Thyroid gland (tissue), 4 donors: ENCODE measurements at regions not wholly inside any gene's neighbourhood (a gene's known extent, or its start where the extent isn't known, plus 50 kb on each side); places are given as distances from the start of the nearest gene placed in this dataset.

Experiments
- DNase-seq, 2 donors: peaks; one replicate each; pipeline ENCODE4 v3.0.0-alpha.2; 2019
- H3K27ac ChIP-seq, 3 donors: fragments of 200-600 bp; sonication (generic); 1 replicate in 2 of 3; 2 replicates in 1 of 3; pipeline ENCODE4 v1.5.1; 2016 to 2019; ENCODE audit warnings: mild to moderate bottlenecking in 1 of 3, moderate library complexity in 1 of 3
- H3K27me3 ChIP-seq: fragments of 200-600 bp; sonication (generic); one replicate; pipeline ENCODE4 v1.5.1; 2019
- H3K36me3 ChIP-seq, 2 donors: fragments of 200-600 bp; sonication (generic); one replicate each; pipeline ENCODE4 v1.5.1; 2016 to 2019
- H3K4me1 ChIP-seq, 2 donors: fragments of 200-600 bp; sonication (generic); one replicate each; pipeline ENCODE4 v1.5.1; 2017 to 2019
- H3K4me3 ChIP-seq, 3 donors: fragments of 200-600 bp; sonication (generic); replicated peaks in 1 of 3; 1 replicate in 2 of 3; 2 replicates in 1 of 3; pipeline ENCODE4 v1.5.1; 2016; ENCODE audit warnings: mild to moderate bottlenecking in 1 of 3
- H3K9me3 ChIP-seq: fragments of 200-600 bp; sonication (generic); one replicate; pipeline ENCODE4 v1.5.1; 2017
- POLR2A ChIP-seq, 2 donors: fragments of 450-650 bp; IDR thresholded peaks; one replicate each; pipeline ENCODE4 v1.6.1; 2017; ENCODE audit warnings: antibody characterized with exemption in 2 of 2, mild to moderate bottlenecking in 2 of 2, moderate library complexity in 1 of 2
- WGBS, 2 donors: methylation state at CpG; one replicate each; pipeline ENCODE4 v1.1.5; 2017; 5-methylcytosine and 5-hydroxymethylcytosine counted together
- intact Hi-C: fragments of 100-400 bp; cut with DNase I; formaldehyde crosslinking; loops from one replicate; pipeline ENCODE4 v1.15.1; 2023
- TF ChIP-seq, protein P1 (sequence below), 6 experiments: fragments of 200-600 bp in 3 of 6; fragments of 450-650 bp in 3 of 6; sonication (generic) in 3 of 6; IDR thresholded peaks; one replicate each; pipeline ENCODE4 v1.5.1; 2016 to 2019; ENCODE audit warnings: antibody characterized with exemption in 6 of 6, mild to moderate bottlenecking in 2 of 6, inconsistent platforms in 1 of 6, moderate library complexity in 1 of 6

DNA sequence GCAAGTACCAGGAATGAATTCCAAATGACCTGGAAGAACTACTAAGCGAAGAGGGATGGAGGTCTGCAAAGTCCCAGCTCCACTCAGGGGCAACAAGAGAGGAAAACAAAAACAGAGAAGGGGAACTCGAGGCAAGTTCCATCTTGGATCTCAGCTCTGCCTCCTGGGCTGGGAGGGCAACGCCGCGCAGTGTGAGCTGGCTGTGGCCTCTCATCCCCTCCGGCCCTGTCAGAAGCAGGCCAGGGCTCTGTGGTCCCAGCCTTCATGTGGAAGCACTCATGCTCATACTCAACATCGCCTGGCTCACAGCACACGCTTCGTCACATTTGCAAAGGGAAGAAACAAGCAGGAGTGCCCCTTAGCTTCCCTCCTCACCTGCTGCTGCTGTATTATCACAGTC is 627.9 kb upstream of the MGMT start:
- TF ChIP-seq, protein P1, sequence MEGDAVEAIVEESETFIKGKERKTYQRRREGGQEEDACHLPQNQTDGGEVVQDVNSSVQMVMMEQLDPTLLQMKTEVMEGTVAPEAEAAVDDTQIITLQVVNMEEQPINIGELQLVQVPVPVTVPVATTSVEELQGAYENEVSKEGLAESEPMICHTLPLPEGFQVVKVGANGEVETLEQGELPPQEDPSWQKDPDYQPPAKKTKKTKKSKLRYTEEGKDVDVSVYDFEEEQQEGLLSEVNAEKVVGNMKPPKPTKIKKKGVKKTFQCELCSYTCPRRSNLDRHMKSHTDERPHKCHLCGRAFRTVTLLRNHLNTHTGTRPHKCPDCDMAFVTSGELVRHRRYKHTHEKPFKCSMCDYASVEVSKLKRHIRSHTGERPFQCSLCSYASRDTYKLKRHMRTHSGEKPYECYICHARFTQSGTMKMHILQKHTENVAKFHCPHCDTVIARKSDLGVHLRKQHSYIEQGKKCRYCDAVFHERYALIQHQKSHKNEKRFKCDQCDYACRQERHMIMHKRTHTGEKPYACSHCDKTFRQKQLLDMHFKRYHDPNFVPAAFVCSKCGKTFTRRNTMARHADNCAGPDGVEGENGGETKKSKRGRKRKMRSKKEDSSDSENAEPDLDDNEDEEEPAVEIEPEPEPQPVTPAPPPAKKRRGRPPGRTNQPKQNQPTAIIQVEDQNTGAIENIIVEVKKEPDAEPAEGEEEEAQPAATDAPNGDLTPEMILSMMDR (IDR thresholded peaks at IDR 0.05): no peak
- no peak for TF ChIP-seq POLR2A (IDR thresholded peaks at IDR 0.05)
- Histone ChIP-seq H3K9me3 (no peaks in the 10 kb centered on the region), H3K27ac (no peak overlapping the region), H3K27me3 (no peaks in the 10 kb centered on the region), H3K4me3 (no peak overlapping the region), H3K36me3 (no peaks in the 10 kb centered on the region), H3K4me1 (no peaks in the 10 kb centered on the region)
- DNase-seq: no peak
- 88 to 99% methylated on average over 9 of the region's 9 CpGs for WGBS, 2 donors
- intact Hi-C loops: no loop called here

DNA sequence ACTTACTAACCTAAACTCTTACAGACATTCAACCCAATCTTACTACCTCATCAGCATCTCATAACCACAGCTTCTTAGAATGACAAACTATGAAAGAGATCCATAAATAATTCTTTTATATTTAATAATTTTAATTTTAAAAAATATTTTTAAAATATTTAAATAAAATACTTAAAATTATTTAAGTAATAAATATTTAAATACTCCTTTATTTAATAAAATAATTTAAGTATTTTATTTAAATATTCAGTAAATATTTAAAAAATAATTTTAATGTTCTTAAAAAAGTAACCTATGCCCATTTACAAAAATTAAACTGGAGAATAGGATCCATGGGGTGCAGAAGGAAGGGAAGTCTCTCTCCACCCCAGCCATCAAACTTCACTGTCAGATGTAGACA is 627.3 kb upstream of the MGMT start:
- no peaks in the 10 kb centered on the region for H3K4me1 ChIP-seq
- H3K9me3 ChIP-seq: no peaks in the 10 kb centered on the region
- TF ChIP-seq, protein P1 (IDR thresholded peaks at IDR 0.05): no peak
- TF ChIP-seq POLR2A (IDR thresholded peaks at IDR 0.05): no peak
- intact Hi-C loops: no loop called here
- no peaks in the 10 kb centered on the region for H3K36me3 ChIP-seq
- H3K27me3 ChIP-seq: no peaks in the 10 kb centered on the region
- no peak overlapping the region for H3K4me3 ChIP-seq
- no peak for DNase-seq
- no peak overlapping the region for H3K27ac ChIP-seq

DNA sequence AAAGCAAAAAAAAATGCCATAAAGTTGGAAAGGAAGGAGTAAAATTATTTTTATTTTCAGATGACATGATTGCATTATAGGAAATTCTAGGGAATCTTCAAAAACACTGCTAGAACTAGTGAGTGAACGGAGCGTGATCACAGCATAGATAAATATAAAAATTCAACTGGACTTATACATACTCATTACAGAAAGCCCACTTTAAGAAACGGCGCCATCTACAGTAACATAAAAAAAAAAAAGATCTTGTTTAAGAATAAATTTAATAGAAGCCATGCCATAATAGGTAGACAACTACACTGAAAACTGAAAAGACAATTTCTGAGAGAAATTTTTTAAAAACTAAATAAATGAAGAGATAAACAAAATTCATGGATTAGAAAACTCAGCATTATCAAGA is 623.1 kb upstream of the MGMT start:
- H3K36me3 ChIP-seq: no peaks in the 10 kb centered on the region
- no peaks in the 10 kb centered on the region for H3K27me3 ChIP-seq
- intact Hi-C loops: no loop called here
- no peak for DNase-seq
- 48 to 49% methylated on average over 4 of the region's 4 CpGs for WGBS, 2 donors
- no peaks in the 10 kb centered on the region for H3K4me1 ChIP-seq
- H3K27ac ChIP-seq: no peak overlapping the region
- H3K4me3 ChIP-seq: no peak overlapping the region
- no peaks in the 10 kb centered on the region for H3K9me3 ChIP-seq
- TF ChIP-seq, protein P1 (IDR thresholded peaks at IDR 0.05): no peak
- TF ChIP-seq POLR2A (IDR thresholded peaks at IDR 0.05): no peak

DNA sequence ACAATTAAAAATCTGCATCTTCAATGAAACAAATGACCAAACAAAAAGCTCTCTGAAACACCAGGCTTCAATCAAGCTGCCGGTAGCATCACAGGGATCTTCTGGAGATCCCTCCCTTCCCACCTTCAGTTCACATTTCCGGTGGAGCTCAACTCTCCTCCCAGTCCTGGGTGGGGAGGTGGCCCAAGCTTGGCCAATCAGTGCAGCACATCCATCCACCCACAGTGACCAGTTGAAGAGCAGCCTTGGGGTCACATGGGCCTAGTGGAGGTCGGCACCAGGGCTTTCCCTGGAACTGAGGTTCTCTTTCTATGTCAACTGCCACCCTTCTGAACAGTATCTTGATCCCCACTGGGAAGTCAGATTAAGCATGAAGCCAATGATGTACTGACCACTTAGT is 620.1 kb upstream of the MGMT start:
- Histone ChIP-seq H3K27me3 (no peaks in the 10 kb centered on the region), H3K27ac (no peak overlapping the region), H3K4me1 (peaks cover 4 to 7% of the 10 kb centered on the region in 2 donors), H3K36me3 (no peaks in the 10 kb centered on the region), H3K9me3 (no peaks in the 10 kb centered on the region), H3K4me3 (no peak overlapping the region)
- TF ChIP-seq, protein P1 (IDR thresholded peaks at IDR 0.05): no peak
- TF ChIP-seq POLR2A (IDR thresholded peaks at IDR 0.05): no peak
- 84 to 96% methylated on average over 3 of the region's 3 CpGs for WGBS, 2 donors
- intact Hi-C loops: no loop called here
- no peak for DNase-seq

DNA sequence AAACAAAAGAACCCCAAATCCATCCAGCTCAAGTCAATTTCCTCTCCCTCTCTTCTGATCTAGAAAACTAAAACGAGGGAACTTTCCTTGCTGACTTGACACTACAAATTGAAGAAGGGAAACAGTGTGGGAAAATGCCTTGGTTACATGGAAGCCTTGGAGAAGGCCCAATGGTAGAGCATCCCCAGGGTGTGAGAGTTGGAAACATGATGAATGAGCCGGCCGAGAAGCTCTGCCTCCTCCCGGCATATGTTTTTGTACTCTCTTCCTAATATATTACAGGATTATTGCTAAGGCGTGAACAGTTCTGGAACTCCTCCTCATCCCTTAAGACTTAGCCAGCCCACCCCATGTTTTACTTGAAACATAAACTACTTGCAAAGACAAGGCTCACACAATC is 618.2 kb upstream of the MGMT start:
- no peaks in the 10 kb centered on the region for H3K9me3 ChIP-seq
- intact Hi-C loops: no loop called here
- no peaks in the 10 kb centered on the region for H3K36me3 ChIP-seq
- H3K27ac ChIP-seq: no peak overlapping the region
- H3K4me1 ChIP-seq: peaks cover 6 to 12% of the 10 kb centered on the region in 2 donors
- no peak overlapping the region for H3K4me3 ChIP-seq
- no peaks in the 10 kb centered on the region for H3K27me3 ChIP-seq
- WGBS, 2 donors: 71 to 79% methylated on average over 5 of the region's 5 CpGs
- TF ChIP-seq, protein P1 (IDR thresholded peaks at IDR 0.05): no peak
- TF ChIP-seq POLR2A (IDR thresholded peaks at IDR 0.05): no peak
- DNase-seq: no peak
